MCF 10A (cell line): ENCODE measurements at regions not wholly inside any gene's neighbourhood (a gene's known extent, or its start where the extent isn't known, plus 50 kb on each side); places are given as distances from the start of the nearest gene placed in this dataset.

Source experiments
- BruUV-seq: library from RNA; stranded (reverse); fragments of 400-500 nt; replicated peaks from 2 replicates; lab custom pipeline; 2021; lab: Mats Ljungman, UMichigan
- CTCF ChIA-PET: fragments of 300-600 bp; sonication (Branson Sonifier 250); formaldehyde crosslinking; extraction: SDS; loops from one replicate; lab custom pipeline; 2021; ENCODE audit warnings: antibody characterized with exemption, inconsistent platforms; lab: Yijun Ruan, JAX
- POLR2A ChIA-PET: fragments of 300-600, 350-650 bp; sonication (Branson Sonifier 250); formaldehyde crosslinking; extraction: SDS; loops from one replicate; lab custom pipeline; 2020; ENCODE audit warnings: antibody characterized with exemption, inconsistent platforms; lab: Yijun Ruan, JAX
- DNase-seq: peaks from one replicate; pipeline ENCODE4 v3.0.0-alpha.2; 2018; ENCODE audit not compliant: unreplicated experiment
- H3K27ac Mint-ChIP-seq: one replicate; pipeline ENCODE4 v1.8.0; 2022; ENCODE audit warnings: mild to moderate bottlenecking, low read depth, mixed read lengths; ENCODE audit not compliant: unreplicated experiment
- H3K27me3 Mint-ChIP-seq: one replicate; pipeline ENCODE4 v1.8.0; 2022; ENCODE audit warnings: mixed read lengths; ENCODE audit not compliant: insufficient read depth, unreplicated experiment
- H3K36me3 Mint-ChIP-seq: one replicate; pipeline ENCODE4 v1.8.0; 2022; ENCODE audit warnings: mild to moderate bottlenecking, moderate library complexity, mixed read lengths; ENCODE audit not compliant: insufficient read depth, unreplicated experiment
- H3K4me1 Mint-ChIP-seq: one replicate; pipeline ENCODE4 v1.8.0; 2022; ENCODE audit warnings: mixed read lengths; ENCODE audit not compliant: insufficient read depth, unreplicated experiment
- H3K4me3 Mint-ChIP-seq: one replicate; pipeline ENCODE4 v1.8.0; 2022; ENCODE audit warnings: mild to moderate bottlenecking, moderate library complexity, mixed read lengths; ENCODE audit not compliant: unreplicated experiment
- H3K9me3 Mint-ChIP-seq: one replicate; pipeline ENCODE4 v1.8.0; 2022; ENCODE audit warnings: mixed read lengths; ENCODE audit not compliant: unreplicated experiment
- intact Hi-C: fragments of 100-400 bp; cut with micrococcal nuclease; formaldehyde crosslinking; loops from 2 replicates; pipeline ENCODE4 v1.14.1; 2022
- TF ChIP-seq, protein P1 (sequence below): fragments of 200-600 bp; IDR thresholded peaks from one replicate; pipeline ENCODE4 v1.8.0; 2022; ENCODE audit warnings: antibody characterized with exemption, mild to moderate bottlenecking; ENCODE audit not compliant: unreplicated experiment

DNA sequence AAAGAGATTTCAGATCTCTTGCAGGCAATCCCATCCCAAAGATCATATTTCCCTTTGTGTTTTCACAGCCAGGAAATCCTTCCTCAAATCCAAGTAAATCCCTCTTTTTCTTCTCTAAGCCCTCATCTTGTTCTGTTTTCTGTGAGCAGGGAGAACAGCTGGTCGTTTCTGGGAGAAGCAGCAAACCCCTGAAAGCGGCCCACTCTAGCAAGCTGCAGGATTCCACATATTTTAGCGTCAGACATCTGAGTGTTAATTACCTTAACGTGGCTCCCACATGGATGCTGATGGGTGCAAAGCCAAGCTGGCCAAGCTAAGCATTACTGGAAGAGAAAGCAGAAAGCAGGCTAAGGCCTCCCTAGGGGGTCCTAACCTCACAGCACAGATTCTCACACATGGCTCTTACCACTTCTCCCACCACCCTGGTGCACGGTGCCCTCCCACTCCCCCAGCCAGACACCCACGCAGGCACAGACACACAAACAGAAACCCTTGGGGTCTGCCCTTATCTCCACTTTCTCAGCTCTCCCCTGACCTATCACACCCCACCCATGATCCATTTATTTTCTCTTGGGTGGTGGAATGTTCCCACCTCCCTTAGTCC is 551.0 kb upstream of the AUTS2 start:
- Mint-ChIP-seq H3K4me1 (no peaks in the 10 kb centered on the region), H3K4me3 (no peak overlapping the region), H3K27me3 (no peaks in the 10 kb centered on the region), H3K36me3 (no peaks in the 10 kb centered on the region), H3K9me3 (peaks cover 17% of the 10 kb centered on the region), H3K27ac (no peak overlapping the region)
- intact Hi-C loops, result no loop called here
- BruUV-seq, result no TSS peak
- POLR2A ChIA-PET, result no interaction called here
- TF ChIP-seq, protein P1, sequence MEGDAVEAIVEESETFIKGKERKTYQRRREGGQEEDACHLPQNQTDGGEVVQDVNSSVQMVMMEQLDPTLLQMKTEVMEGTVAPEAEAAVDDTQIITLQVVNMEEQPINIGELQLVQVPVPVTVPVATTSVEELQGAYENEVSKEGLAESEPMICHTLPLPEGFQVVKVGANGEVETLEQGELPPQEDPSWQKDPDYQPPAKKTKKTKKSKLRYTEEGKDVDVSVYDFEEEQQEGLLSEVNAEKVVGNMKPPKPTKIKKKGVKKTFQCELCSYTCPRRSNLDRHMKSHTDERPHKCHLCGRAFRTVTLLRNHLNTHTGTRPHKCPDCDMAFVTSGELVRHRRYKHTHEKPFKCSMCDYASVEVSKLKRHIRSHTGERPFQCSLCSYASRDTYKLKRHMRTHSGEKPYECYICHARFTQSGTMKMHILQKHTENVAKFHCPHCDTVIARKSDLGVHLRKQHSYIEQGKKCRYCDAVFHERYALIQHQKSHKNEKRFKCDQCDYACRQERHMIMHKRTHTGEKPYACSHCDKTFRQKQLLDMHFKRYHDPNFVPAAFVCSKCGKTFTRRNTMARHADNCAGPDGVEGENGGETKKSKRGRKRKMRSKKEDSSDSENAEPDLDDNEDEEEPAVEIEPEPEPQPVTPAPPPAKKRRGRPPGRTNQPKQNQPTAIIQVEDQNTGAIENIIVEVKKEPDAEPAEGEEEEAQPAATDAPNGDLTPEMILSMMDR, result no peak
- DNase-seq, result no peak
- CTCF ChIA-PET, result no interaction called here

DNA sequence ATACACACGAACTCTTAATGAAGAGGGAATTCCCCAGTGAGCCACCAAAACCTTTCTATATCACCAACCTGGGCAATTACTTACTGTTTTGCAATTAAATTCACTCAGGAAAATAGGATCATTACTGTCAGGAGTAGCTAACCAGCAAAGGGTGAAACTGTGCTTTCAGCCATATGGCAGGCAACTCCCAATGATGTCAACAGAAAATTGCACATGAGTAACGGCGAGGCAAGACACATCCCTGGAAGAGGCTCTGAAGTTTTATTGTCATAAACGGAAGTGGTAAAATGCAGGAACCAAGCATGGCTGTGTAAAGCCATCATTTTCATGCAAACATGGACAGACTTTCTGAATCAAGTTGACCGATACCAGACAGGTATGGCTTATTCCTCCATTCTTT is 548.9 kb upstream of the AUTS2 start:
- intact Hi-C loops, result no loop called here
- Mint-ChIP-seq H3K27me3 (no peaks in the 10 kb centered on the region), H3K27ac (no peak overlapping the region), H3K9me3 (peaks cover 21% of the 10 kb centered on the region), H3K36me3 (no peaks in the 10 kb centered on the region), H3K4me1 (no peaks in the 10 kb centered on the region), H3K4me3 (no peak overlapping the region)
- DNase-seq, result no peak
- ChIA-PET CTCF (no interaction called here), POLR2A (no interaction called here)
- TF ChIP-seq, protein P1, result no peak
- BruUV-seq, result no TSS peak

DNA sequence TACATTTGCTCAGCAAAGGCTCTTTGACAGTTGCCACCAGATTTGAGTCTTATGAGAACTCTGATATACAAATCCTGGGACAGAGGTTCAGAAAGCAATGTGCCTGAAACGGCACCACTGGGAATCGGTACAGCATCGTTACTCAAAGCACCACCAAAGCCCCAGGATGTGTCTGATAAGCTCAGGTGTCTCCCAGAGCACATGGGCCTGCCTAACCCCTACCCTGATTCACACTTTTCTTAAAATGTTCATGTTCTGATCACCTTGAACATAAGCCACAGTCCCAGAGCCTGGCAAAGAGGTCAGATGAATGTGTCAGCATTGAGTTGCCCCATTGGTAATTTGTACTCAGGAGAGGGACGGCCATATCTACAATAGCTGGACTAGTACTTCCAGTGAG is 545.8 kb upstream of the AUTS2 start:
- ChIA-PET POLR2A (no interaction called here), CTCF (interaction anchor here (0.8 kb wide), 1 partner anchor 1482 kb away, joined by 3 read pairs; no protein-coding TSS in a partner anchor)
- H3K27me3 Mint-ChIP-seq, result no peaks in the 10 kb centered on the region
- no peaks in the 10 kb centered on the region for H3K36me3 Mint-ChIP-seq
- peaks cover 15% of the 10 kb centered on the region for H3K9me3 Mint-ChIP-seq
- TF ChIP-seq, protein P1, result no peak
- intact Hi-C loops, result no loop called here
- no peak overlapping the region for H3K4me3 Mint-ChIP-seq
- BruUV-seq, result no TSS peak
- no peaks in the 10 kb centered on the region for H3K4me1 Mint-ChIP-seq
- no peak overlapping the region for H3K27ac Mint-ChIP-seq
- DNase-seq, result no peak

DNA sequence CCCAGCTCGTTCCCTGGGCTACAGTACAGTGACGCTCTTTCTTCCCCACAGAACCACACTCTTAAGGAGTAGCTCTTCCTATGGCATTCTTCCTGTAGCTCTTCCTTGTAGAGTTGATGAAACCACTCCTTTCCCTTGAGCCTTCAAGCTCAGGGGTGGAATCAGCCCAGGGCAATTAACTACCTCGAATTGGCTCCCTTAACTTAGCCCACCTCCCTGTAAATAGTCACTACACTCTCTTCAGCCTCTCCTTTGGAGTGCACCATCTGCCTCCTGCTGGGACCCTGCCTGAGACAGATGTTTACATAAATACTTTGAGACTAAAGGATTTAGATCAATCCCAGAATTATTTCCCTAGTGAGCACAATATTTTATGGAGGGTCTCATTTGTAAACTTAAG is 537.8 kb upstream of the AUTS2 start:
- ChIA-PET POLR2A (no interaction called here), CTCF (interaction anchor here (0.6 kb wide), 1 partner anchor 769 kb away, joined by 3 read pairs; no protein-coding TSS in a partner anchor)

More for the DNA sequence above, 537.8 kb upstream of the AUTS2 start:
- no TSS peak for BruUV-seq
- Mint-ChIP-seq H3K9me3 (peaks cover 20% of the 10 kb centered on the region), H3K4me1 (no peaks in the 10 kb centered on the region), H3K4me3 (no peak overlapping the region), H3K27me3 (no peaks in the 10 kb centered on the region), H3K27ac (no peak overlapping the region), H3K36me3 (no peaks in the 10 kb centered on the region)
- no peak for DNase-seq
- intact Hi-C loops, result no loop called here
- TF ChIP-seq, protein P1, result no peak
